ENCODE measurements at regions not wholly inside any gene's neighbourhood (a gene's known extent, or its start where the extent isn't known, plus 50 kb on each side); places are given as distances from the start of the nearest gene placed in this dataset.

DNA sequence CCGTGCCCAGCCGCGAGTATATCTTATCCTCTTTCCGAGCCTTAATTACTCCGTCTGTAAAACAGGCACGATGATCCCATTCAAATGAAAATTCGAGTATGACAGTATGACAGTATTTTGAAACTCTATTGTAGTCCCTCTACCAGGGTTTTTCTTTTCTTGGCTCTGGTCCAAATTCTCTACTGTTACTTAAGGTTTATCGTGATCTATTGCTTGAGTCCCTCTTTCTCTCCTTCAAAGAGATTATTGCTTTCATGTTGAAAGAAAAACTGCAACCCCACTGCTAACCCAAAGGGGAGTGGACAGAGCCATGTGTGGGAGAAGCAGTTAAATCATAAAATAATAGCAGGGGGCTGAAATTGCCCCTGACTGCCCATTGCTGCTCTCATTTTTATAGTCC, 1156.6 kb upstream of the AUTS2 start:
- TF ChIP-seq, protein P1, sequence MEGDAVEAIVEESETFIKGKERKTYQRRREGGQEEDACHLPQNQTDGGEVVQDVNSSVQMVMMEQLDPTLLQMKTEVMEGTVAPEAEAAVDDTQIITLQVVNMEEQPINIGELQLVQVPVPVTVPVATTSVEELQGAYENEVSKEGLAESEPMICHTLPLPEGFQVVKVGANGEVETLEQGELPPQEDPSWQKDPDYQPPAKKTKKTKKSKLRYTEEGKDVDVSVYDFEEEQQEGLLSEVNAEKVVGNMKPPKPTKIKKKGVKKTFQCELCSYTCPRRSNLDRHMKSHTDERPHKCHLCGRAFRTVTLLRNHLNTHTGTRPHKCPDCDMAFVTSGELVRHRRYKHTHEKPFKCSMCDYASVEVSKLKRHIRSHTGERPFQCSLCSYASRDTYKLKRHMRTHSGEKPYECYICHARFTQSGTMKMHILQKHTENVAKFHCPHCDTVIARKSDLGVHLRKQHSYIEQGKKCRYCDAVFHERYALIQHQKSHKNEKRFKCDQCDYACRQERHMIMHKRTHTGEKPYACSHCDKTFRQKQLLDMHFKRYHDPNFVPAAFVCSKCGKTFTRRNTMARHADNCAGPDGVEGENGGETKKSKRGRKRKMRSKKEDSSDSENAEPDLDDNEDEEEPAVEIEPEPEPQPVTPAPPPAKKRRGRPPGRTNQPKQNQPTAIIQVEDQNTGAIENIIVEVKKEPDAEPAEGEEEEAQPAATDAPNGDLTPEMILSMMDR (IDR thresholded peaks at IDR 0.05): no peak
- TF ChIP-seq POLR2AphosphoS5 (IDR thresholded peaks at IDR 0.05): no peak
- no peak for TF ChIP-seq EP300 (IDR thresholded peaks at IDR 0.05)
- TF ChIP-seq POLR2A (IDR thresholded peaks at IDR 0.05): no peak

Measured in gastroesophageal sphincter (tissue), 3 donors.